Pancreas (tissue), 10 donors: ENCODE measurements at regions not wholly inside any gene's neighbourhood (a gene's known extent, or its start where the extent isn't known, plus 50 kb on each side); places are given as distances from the start of the nearest gene placed in this dataset.

Source experiments
- ATAC-seq, 4 donors: fragments of 200-7000 bp; cut with Tn5 transposase; one replicate each; pipeline versions ENCODE4 v1.8.0 to v1.9.1; 2020; ENCODE audit warnings: mild to moderate bottlenecking in 4 of 4, moderate library complexity in 4 of 4
- DNase-seq, 6 donors: peaks; one replicate each; pipeline ENCODE4 v3.0.0-alpha.2; 2020
- FAIRE-seq: peaks from 2 replicates; lab custom pipeline; 2012; peaks lifted over from hg19 to GRCh38; lab: Jason Lieb, UNC
- H3K27ac ChIP-seq, 4 donors: fragments of 200-600 bp; sonication (generic); 1 replicate in 3 of 4; 2 replicates in 1 of 4; pipeline versions ENCODE4 v1.5.0 to v1.8.0; 2020
- H3K27me3 ChIP-seq, 4 donors: fragments of 200-600 bp; one replicate each; pipeline ENCODE4 v1.8.0; 2021
- H3K36me3 ChIP-seq, 3 donors: fragments of 200-600 bp; sonication (generic) in 1 of 3; one replicate each; pipeline versions ENCODE4 v1.5.0 to v1.8.0; 2020 to 2021
- H3K4me1 ChIP-seq, 3 donors: fragments of 200-600 bp; one replicate each; pipeline ENCODE4 v1.8.0; 2021
- H3K4me3 ChIP-seq, 4 donors: fragments of 200-600 bp; sonication (generic) in 2 of 4; one replicate each; pipeline versions ENCODE4 v1.5.0 to v1.8.0; 2020 to 2021
- H3K9me3 ChIP-seq, 4 donors: fragments of 200-600 bp; one replicate each; pipeline ENCODE4 v1.8.0; 2021
- CTCF ChIP-seq, 4 donors: fragments of 200-600 bp; sonication (generic) in 3 of 4; IDR thresholded peaks; one replicate each; pipeline versions ENCODE4 v1.5.0 to v1.8.0; 2021; ENCODE audit warnings: antibody characterized with exemption in 4 of 4
- WGBS, 2 donors: extraction: QIAGEN DNeasy Blood & Tissue Kit; methylation state at CpG; one replicate each; pipeline ENCODE4 v1.1.7; 2013; 5-methylcytosine and 5-hydroxymethylcytosine counted together
- intact Hi-C, 3 donors: fragments of 100-400 bp; cut with DNase I; formaldehyde crosslinking; loops; one replicate each; pipeline versions ENCODE4 v1.11.1 to v1.14.2; 2022
- donor health status: healthy with polysubstance abuse.
- donor health status: DM: no; HTN: no; CAD: no; lungs with moderate emphysema.
- donor health status: DM: no; HTN: no; CAD: no.
- donor health status: control.
- donor health status: control.
- donor health status: Bipolar disorder and iron deficiency.
- donor health status: DM: yes; HTN: yes; CAD: no.
- donor health status: DM: no; HTN: no; CAD: no.
- donor health status: DM: no; HTN: no; CAD: no.
- donor health status: DM: yes; HTN: yes; CAD: no.

GRCh38 chr4:179328627-179329026 is 1886.4 kb upstream of the AGA start:
- Histone ChIP-seq H3K27me3 (no peaks in the 10 kb centered on the region), H3K27ac (no peak overlapping the region), H3K9me3 (no peaks in the 10 kb centered on the region), H3K4me3 (no peak overlapping the region), H3K36me3 (no peaks in the 10 kb centered on the region), H3K4me1 (no peaks in the 10 kb centered on the region)
- WGBS, 2 donors: 35 to 51% methylated on average over 8 of the region's 8 CpGs
- intact Hi-C loops: no loop called here
- no peak for DNase-seq
- no peak for FAIRE-seq
- no peak for ATAC-seq
- TF ChIP-seq CTCF (IDR thresholded peaks at IDR 0.05): no peak

- no peak for TF ChIP-seq CTCF (IDR thresholded peaks at IDR 0.05)
- ATAC-seq (no peak), FAIRE-seq (no peak), DNase-seq (no peak)
- H3K4me3 ChIP-seq: no peak overlapping the region
- no peaks in the 10 kb centered on the region for H3K4me1 ChIP-seq
- intact Hi-C loops: no loop called here
- no peaks in the 10 kb centered on the region for H3K36me3 ChIP-seq
- no peaks in the 10 kb centered on the region for H3K27me3 ChIP-seq
- WGBS, 2 donors: 48 to 56% methylated on average over 6 of the region's 6 CpGs
- no peaks in the 10 kb centered on the region for H3K9me3 ChIP-seq
- no peak overlapping the region for H3K27ac ChIP-seq
Observed at GRCh38 chr4:179331362-179331761, 1889.1 kb upstream of the AGA start.

GRCh38 chr4:179344861-179345260 is 1902.6 kb upstream of the AGA start:
- no peaks in the 10 kb centered on the region for H3K36me3 ChIP-seq
- H3K4me1 ChIP-seq: no peaks in the 10 kb centered on the region
- TF ChIP-seq CTCF (IDR thresholded peaks at IDR 0.05): no peak
- no peak for FAIRE-seq
- no peak for DNase-seq
- ATAC-seq: no peak
- peaks cover 0 to 4% (median 0%) of the 10 kb centered on the region in 4 donors for H3K27me3 ChIP-seq
- intact Hi-C loops: no loop called here
- H3K4me3 ChIP-seq: no peak overlapping the region
- H3K9me3 ChIP-seq: no peaks in the 10 kb centered on the region
- no peak overlapping the region for H3K27ac ChIP-seq

GRCh38 chr4:179352221-179352620 is 1910.0 kb upstream of the AGA start:
- ATAC-seq (no peak), FAIRE-seq (no peak), DNase-seq (no peak)
- no peaks in the 10 kb centered on the region for H3K4me1 ChIP-seq
- WGBS, 2 donors: 26 to 31% methylated on average over 2 of the region's 2 CpGs
- intact Hi-C loops: no loop called here
- H3K4me3 ChIP-seq: no peak overlapping the region
- no peak for TF ChIP-seq CTCF (IDR thresholded peaks at IDR 0.05)
- H3K36me3 ChIP-seq: no peaks in the 10 kb centered on the region
- no peaks in the 10 kb centered on the region for H3K27me3 ChIP-seq
- H3K27ac ChIP-seq: no peak overlapping the region
- H3K9me3 ChIP-seq: no peaks in the 10 kb centered on the region

- FAIRE-seq (no peak), DNase-seq (no peak), ATAC-seq (no peak)
- no peaks in the 10 kb centered on the region for H3K27me3 ChIP-seq
- H3K27ac ChIP-seq: no peak overlapping the region
- H3K36me3 ChIP-seq: no peaks in the 10 kb centered on the region
- WGBS, 2 donors: 37 to 48% methylated on average over 3 of the region's 3 CpGs
- H3K4me3 ChIP-seq: no peak overlapping the region
- intact Hi-C loops: no loop called here
- H3K4me1 ChIP-seq: no peaks in the 10 kb centered on the region
- no peaks in the 10 kb centered on the region for H3K9me3 ChIP-seq
- no peak for TF ChIP-seq CTCF (IDR thresholded peaks at IDR 0.05)
Observed at GRCh38 chr4:179353786-179354185, 1911.5 kb upstream of the AGA start.
